ENCODE measurements at regions not wholly inside any gene's neighbourhood (a gene's known extent, or its start where the extent isn't known, plus 50 kb on each side); places are given as distances from the start of the nearest gene placed in this dataset.
"Not testable (repeated sequence)": the region's sequence is repeated elsewhere in the genome, so short reads cannot be mapped to it uniquely, and the experiment has no call there.

- H3K36me3 ChIP-seq (ENCODE audit: control insufficient read depth in 2 of 2, extremely low read depth in 1 of 2, insufficient read depth in 1 of 2, low read length in 1 of 2); DNase-seq; H3K4me3 ChIP-seq (ENCODE audit: control insufficient read depth in 1 of 2, extremely low read depth in 1 of 2, low read length in 1 of 2); H3K27me3 Mint-ChIP-seq; H3K4me1 ChIP-seq (ENCODE audit: control insufficient read depth in 1 of 2, extremely low read depth in 1 of 2, insufficient read depth in 2 of 2, low read length in 2 of 2); H3K27ac ChIP-seq (ENCODE audit: low read length); CTCF ChIA-PET; H3K4me1 Mint-ChIP-seq; H3K9me3 Mint-ChIP-seq; ATAC-seq (replicated peaks in 1 of 4); H3K36me3 Mint-ChIP-seq; H3K27me3 ChIP-seq (replicated peaks in 1 of 2; ENCODE audit: control insufficient read depth in 2 of 2, extremely low read depth in 1 of 2, insufficient read depth in 2 of 2, low read length in 1 of 2); POLR2A ChIA-PET; H3K27ac Mint-ChIP-seq; H3K4me3 Mint-ChIP-seq; H3K9me3 ChIP-seq: not testable (repeated sequence)
- WGBS (ENCODE audit: insufficient coverage) = no CpG with 5 or more reads among the region's 1 CpG
These were observed 87.4 kb upstream of the CYRIA start for GRCh38 chr2:16753025-16753424.

- ATAC-seq (replicated peaks in 1 of 4); H3K4me3 Mint-ChIP-seq; CTCF ChIA-PET: not testable (repeated sequence)
These were observed 85.2 kb upstream of the CYRIA start for GRCh38 chr2:16750925-16751214.

DNA sequence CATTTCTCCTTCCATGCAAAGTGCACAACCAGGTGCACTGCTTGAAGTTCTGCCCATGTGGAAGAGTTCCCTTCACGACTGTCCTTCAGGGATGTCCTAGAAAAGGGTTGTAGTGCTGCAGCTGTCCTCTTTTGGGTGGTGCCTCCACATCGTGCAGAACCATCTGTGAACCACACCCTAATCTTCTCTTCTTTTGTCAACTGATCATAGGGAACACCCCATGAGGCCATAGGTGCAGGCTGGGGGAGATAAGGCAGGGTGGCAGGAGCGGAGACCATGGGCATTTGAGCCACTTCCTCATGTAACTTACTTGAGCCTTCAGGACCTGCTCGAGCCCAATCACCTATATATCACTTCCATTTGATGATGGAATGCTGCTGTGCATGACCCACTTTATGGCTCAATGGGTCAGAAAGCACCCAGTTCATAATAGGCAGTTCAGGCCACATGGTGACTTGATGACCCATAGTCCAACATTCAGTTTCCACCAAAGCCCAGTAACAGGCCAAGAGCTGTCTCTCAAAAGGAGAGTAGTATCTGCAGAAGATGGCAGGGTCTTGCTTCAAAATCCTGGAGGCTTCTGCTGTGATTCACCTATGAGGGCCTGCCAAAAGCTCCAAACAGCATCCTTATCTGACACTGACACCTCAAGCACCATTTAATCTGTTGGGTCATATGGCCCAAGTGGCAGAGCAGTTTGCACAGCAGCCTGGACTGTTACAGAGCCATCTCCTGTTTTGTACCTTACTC, 84.7 kb upstream of the CYRIA start:
- WGBS (ENCODE audit: insufficient coverage) = 86% methylated on average over 2 of the region's 4 CpGs
- Histone ChIP-seq H3K9me3 (no peaks in the 10 kb centered on the region), H3K36me3 (ENCODE audit: control insufficient read depth in 2 of 2, extremely low read depth in 1 of 2, insufficient read depth in 1 of 2, low read length in 1 of 2) (no peaks in the 10 kb centered on the region), H3K4me3 (ENCODE audit: control insufficient read depth in 1 of 2, extremely low read depth in 1 of 2, low read length in 1 of 2) (no peak overlapping the region), H3K27me3 (replicated peaks in 1 of 2; ENCODE audit: control insufficient read depth in 2 of 2, extremely low read depth in 1 of 2, insufficient read depth in 2 of 2, low read length in 1 of 2) (peaks cover 0 to 2% of the 10 kb centered on the region in 2 experiments), H3K4me1 (ENCODE audit: control insufficient read depth in 1 of 2, extremely low read depth in 1 of 2, insufficient read depth in 2 of 2, low read length in 2 of 2) (no peaks in the 10 kb centered on the region), H3K27ac (ENCODE audit: low read length) (no peak overlapping the region)
- POLR2A ChIA-PET = no interaction called here
- DNase-seq (no peak), ATAC-seq (replicated peaks in 1 of 4) (no peak)
- no peaks in the 10 kb centered on the region for H3K4me1 Mint-ChIP-seq
- no peaks in the 10 kb centered on the region for H3K9me3 Mint-ChIP-seq
- H3K27me3 Mint-ChIP-seq = no peaks in the 10 kb centered on the region
- H3K27ac Mint-ChIP-seq = no peak overlapping the region
- no peaks in the 10 kb centered on the region for H3K36me3 Mint-ChIP-seq
- H3K4me3 Mint-ChIP-seq = no peak overlapping the region
- CTCF ChIA-PET = no interaction called here

More at GRCh38 chr2:16750925-16751214, 85.2 kb upstream of the CYRIA start:
- H3K27ac Mint-ChIP-seq; H3K36me3 Mint-ChIP-seq; POLR2A ChIA-PET; DNase-seq; H3K9me3 ChIP-seq; H3K27me3 Mint-ChIP-seq; H3K4me1 Mint-ChIP-seq; H3K4me3 ChIP-seq (ENCODE audit: control insufficient read depth in 1 of 2, extremely low read depth in 1 of 2, low read length in 1 of 2); H3K27me3 ChIP-seq (replicated peaks in 1 of 2; ENCODE audit: control insufficient read depth in 2 of 2, extremely low read depth in 1 of 2, insufficient read depth in 2 of 2, low read length in 1 of 2); H3K4me1 ChIP-seq (ENCODE audit: control insufficient read depth in 1 of 2, extremely low read depth in 1 of 2, insufficient read depth in 2 of 2, low read length in 2 of 2); H3K9me3 Mint-ChIP-seq; H3K36me3 ChIP-seq (ENCODE audit: control insufficient read depth in 2 of 2, extremely low read depth in 1 of 2, insufficient read depth in 1 of 2, low read length in 1 of 2); H3K27ac ChIP-seq (ENCODE audit: low read length): not testable (repeated sequence)
- WGBS (ENCODE audit: insufficient coverage) = no CpG with 5 or more reads among the region's 1 CpG

DNA sequence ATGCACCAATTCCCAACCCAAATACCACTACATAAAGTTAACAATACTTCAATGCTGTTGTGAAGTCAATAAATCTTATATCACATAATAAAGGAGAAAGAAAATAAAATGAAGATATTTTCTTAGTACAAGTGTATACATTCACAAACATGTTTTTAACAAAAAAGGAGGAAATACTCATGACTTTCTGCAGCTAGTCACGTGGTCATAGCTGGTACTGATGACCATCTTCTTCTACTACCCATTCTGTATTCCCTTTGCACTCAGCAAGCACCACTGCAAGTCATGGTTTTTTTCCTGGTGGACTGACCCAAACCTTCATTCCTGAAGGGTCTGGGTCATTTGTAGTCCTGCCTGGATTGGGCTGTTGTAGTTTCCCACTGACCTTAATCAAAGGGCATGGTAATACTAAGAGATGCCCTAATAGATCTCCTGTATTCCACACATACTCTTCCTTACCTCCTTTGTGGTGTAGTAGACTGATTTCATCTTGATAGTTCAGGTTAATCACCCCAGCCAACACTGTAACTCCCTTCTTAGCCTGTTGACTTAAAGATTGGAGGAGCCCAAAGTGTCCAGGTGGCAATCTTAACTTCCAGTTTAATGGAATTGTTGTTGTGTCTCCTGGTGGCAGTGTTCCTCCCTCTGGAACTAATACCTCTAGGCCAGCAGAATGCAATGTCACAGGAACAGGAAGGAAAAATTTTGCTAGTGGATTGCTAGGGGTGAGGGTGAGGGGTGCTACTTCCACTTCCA, 83.1 kb upstream of the CYRIA start:
- H3K36me3 ChIP-seq (ENCODE audit: control insufficient read depth in 2 of 2, extremely low read depth in 1 of 2, insufficient read depth in 1 of 2, low read length in 1 of 2); H3K27me3 Mint-ChIP-seq; DNase-seq; H3K4me1 Mint-ChIP-seq; H3K27ac ChIP-seq (ENCODE audit: low read length); H3K4me3 Mint-ChIP-seq; H3K4me3 ChIP-seq (ENCODE audit: control insufficient read depth in 1 of 2, extremely low read depth in 1 of 2, low read length in 1 of 2); ATAC-seq (replicated peaks in 1 of 4); H3K9me3 Mint-ChIP-seq; POLR2A ChIA-PET; CTCF ChIA-PET; H3K27ac Mint-ChIP-seq; H3K36me3 Mint-ChIP-seq; H3K27me3 ChIP-seq (replicated peaks in 1 of 2; ENCODE audit: control insufficient read depth in 2 of 2, extremely low read depth in 1 of 2, insufficient read depth in 2 of 2, low read length in 1 of 2); H3K4me1 ChIP-seq (ENCODE audit: control insufficient read depth in 1 of 2, extremely low read depth in 1 of 2, insufficient read depth in 2 of 2, low read length in 2 of 2); H3K9me3 ChIP-seq: not testable (repeated sequence)
- no CpG with 5 or more reads among the region's 1 CpG for WGBS (ENCODE audit: insufficient coverage)

DNA sequence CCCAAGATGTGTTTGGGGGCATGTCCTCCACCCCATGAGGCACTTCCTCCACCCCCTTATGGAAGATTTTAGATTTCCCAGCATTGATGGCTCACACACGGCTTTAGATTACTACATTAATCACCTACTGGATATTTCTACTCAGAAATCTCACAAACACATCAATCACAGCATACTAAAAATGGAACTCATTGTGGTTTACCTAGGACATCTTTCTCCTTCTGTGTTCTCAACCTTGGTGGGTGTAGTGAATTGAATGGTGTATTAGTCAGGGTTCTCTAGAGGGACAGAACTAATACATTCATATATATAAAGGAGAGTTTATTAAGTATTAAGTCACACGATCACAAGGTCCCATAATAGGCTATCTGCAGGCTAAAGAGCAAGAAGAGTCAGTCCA, 82.1 kb upstream of the CYRIA start:
- no peaks in the 10 kb centered on the region for H3K36me3 Mint-ChIP-seq
- H3K27me3 ChIP-seq (replicated peaks in 1 of 2; ENCODE audit: control insufficient read depth in 2 of 2, extremely low read depth in 1 of 2, insufficient read depth in 2 of 2, low read length in 1 of 2) = peaks cover 0 to 2% of the 10 kb centered on the region in 2 experiments
- no peak overlapping the region for H3K4me3 ChIP-seq (ENCODE audit: control insufficient read depth in 1 of 2, extremely low read depth in 1 of 2, low read length in 1 of 2)
- DNase-seq (no peak), ATAC-seq (replicated peaks in 1 of 4) (no peak)
- ChIA-PET CTCF (no interaction called here), POLR2A (no interaction called here)
- H3K9me3 ChIP-seq = no peaks in the 10 kb centered on the region
- no peaks in the 10 kb centered on the region for H3K4me1 ChIP-seq (ENCODE audit: control insufficient read depth in 1 of 2, extremely low read depth in 1 of 2, insufficient read depth in 2 of 2, low read length in 2 of 2)
- no peak overlapping the region for H3K27ac Mint-ChIP-seq
- H3K4me3 Mint-ChIP-seq = no peak overlapping the region
- no peaks in the 10 kb centered on the region for H3K9me3 Mint-ChIP-seq
- no peaks in the 10 kb centered on the region for H3K4me1 Mint-ChIP-seq
- H3K36me3 ChIP-seq (ENCODE audit: control insufficient read depth in 2 of 2, extremely low read depth in 1 of 2, insufficient read depth in 1 of 2, low read length in 1 of 2) = no peaks in the 10 kb centered on the region
- peaks cover 0 to under 1% of the 10 kb centered on the region in 2 donors for H3K27me3 Mint-ChIP-seq
- no peak overlapping the region for H3K27ac ChIP-seq (ENCODE audit: low read length)
- WGBS (ENCODE audit: insufficient coverage) = no CpG with 5 or more reads among the region's 2 CpGs

DNA sequence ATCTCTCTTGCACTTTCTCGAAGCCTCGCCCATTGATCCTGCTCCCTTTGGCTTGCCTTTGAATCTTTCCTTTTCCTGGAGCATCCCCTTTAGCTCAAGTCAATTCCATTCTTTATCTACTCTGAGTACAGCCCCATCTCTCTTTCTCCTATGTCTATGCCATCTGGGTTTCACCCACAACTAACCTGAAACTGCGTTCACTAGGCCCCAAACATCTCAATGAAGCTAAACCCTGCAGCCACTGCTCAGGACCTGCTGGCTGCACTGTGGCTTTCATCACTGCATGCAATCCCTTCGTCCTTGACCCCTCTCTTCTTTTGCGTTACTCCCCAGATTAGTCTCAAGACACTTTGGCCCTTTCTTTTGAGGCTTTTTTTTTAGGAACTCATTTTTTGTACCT, 81.6 kb upstream of the CYRIA start:
- Histone ChIP-seq H3K9me3 (no peaks in the 10 kb centered on the region), H3K4me1 (ENCODE audit: control insufficient read depth in 1 of 2, extremely low read depth in 1 of 2, insufficient read depth in 2 of 2, low read length in 2 of 2) (no peaks in the 10 kb centered on the region), H3K27me3 (replicated peaks in 1 of 2; ENCODE audit: control insufficient read depth in 2 of 2, extremely low read depth in 1 of 2, insufficient read depth in 2 of 2, low read length in 1 of 2) (peaks cover 0 to 2% of the 10 kb centered on the region in 2 experiments), H3K4me3 (ENCODE audit: control insufficient read depth in 1 of 2, extremely low read depth in 1 of 2, low read length in 1 of 2) (no peak overlapping the region), H3K27ac (ENCODE audit: low read length) (no peak overlapping the region), H3K36me3 (ENCODE audit: control insufficient read depth in 2 of 2, extremely low read depth in 1 of 2, insufficient read depth in 1 of 2, low read length in 1 of 2) (no peaks in the 10 kb centered on the region)
- Mint-ChIP-seq H3K9me3 (no peaks in the 10 kb centered on the region), H3K4me3 (no peak overlapping the region), H3K36me3 (no peaks in the 10 kb centered on the region), H3K27ac (no peak overlapping the region), H3K4me1 (no peaks in the 10 kb centered on the region), H3K27me3 (peaks cover 0 to 4% of the 10 kb centered on the region in 2 donors)
- ATAC-seq (replicated peaks in 1 of 4) = no peak
- 54% methylated on average over 5 of the region's 5 CpGs for WGBS (ENCODE audit: insufficient coverage)
- POLR2A ChIA-PET = no interaction called here
- CTCF ChIA-PET = no interaction called here
- DNase-seq = no peak
